ENCODE measurements at regions not wholly inside any gene's neighbourhood (a gene's known extent, or its start where the extent isn't known, plus 50 kb on each side); places are given as distances from the start of the nearest gene placed in this dataset.

GRCh38 chr18:60445341-60445740 lies 72.8 kb upstream of the MC4R start:
- Histone ChIP-seq H3K4me3 (replicated peaks in 1 of 3) (no peak overlapping the region), H3K27ac (no peak overlapping the region), H3K36me3 (no peaks in the 10 kb centered on the region), H3K27me3 (no peaks in the 10 kb centered on the region), H3K4me1 (no peaks in the 10 kb centered on the region), H3K9me3 (no peaks in the 10 kb centered on the region)
- no peak for DNase-seq
- intact Hi-C loops (cut with DNase I) = no loop called here
- TF ChIP-seq, protein P1, sequence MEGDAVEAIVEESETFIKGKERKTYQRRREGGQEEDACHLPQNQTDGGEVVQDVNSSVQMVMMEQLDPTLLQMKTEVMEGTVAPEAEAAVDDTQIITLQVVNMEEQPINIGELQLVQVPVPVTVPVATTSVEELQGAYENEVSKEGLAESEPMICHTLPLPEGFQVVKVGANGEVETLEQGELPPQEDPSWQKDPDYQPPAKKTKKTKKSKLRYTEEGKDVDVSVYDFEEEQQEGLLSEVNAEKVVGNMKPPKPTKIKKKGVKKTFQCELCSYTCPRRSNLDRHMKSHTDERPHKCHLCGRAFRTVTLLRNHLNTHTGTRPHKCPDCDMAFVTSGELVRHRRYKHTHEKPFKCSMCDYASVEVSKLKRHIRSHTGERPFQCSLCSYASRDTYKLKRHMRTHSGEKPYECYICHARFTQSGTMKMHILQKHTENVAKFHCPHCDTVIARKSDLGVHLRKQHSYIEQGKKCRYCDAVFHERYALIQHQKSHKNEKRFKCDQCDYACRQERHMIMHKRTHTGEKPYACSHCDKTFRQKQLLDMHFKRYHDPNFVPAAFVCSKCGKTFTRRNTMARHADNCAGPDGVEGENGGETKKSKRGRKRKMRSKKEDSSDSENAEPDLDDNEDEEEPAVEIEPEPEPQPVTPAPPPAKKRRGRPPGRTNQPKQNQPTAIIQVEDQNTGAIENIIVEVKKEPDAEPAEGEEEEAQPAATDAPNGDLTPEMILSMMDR (IDR thresholded peaks at IDR 0.05) = no peak
- TF ChIP-seq POLR2A (IDR thresholded peaks at IDR 0.05) = no peak

GRCh38 chr18:60446821-60447220 lies 74.2 kb upstream of the MC4R start:
- H3K4me1 ChIP-seq = no peaks in the 10 kb centered on the region
- no peak overlapping the region for H3K4me3 ChIP-seq (replicated peaks in 1 of 3)
- H3K27ac ChIP-seq = no peak overlapping the region
- no peaks in the 10 kb centered on the region for H3K27me3 ChIP-seq
- DNase-seq = no peak
- intact Hi-C loops (cut with DNase I) = no loop called here
- H3K9me3 ChIP-seq = no peaks in the 10 kb centered on the region
- no peak for TF ChIP-seq POLR2A (IDR thresholded peaks at IDR 0.05)
- TF ChIP-seq, protein P1 (IDR thresholded peaks at IDR 0.05) = no peak
- WGBS, 2 donors = 83 to 94% methylated on average over 4 to 5 of the region's 5 CpGs
- no peaks in the 10 kb centered on the region for H3K36me3 ChIP-seq

- intact Hi-C loops (cut with DNase I) = no loop called here
- no peak for TF ChIP-seq POLR2A (IDR thresholded peaks at IDR 0.05)
- TF ChIP-seq, protein P1 (IDR thresholded peaks at IDR 0.05) = no peak
- H3K9me3 ChIP-seq = no peaks in the 10 kb centered on the region
- no peaks in the 10 kb centered on the region for H3K27me3 ChIP-seq
- H3K27ac ChIP-seq = no peak overlapping the region
- H3K36me3 ChIP-seq = no peaks in the 10 kb centered on the region
- no peak for DNase-seq
- H3K4me1 ChIP-seq = no peaks in the 10 kb centered on the region
- 88 to 89% methylated on average over 3 of the region's 3 CpGs for WGBS, 2 donors
- no peak overlapping the region for H3K4me3 ChIP-seq (replicated peaks in 1 of 3)
Observed at GRCh38 chr18:60448487-60449267, 76.1 kb upstream of the MC4R start.

GRCh38 chr18:60452421-60452820 lies 79.8 kb upstream of the MC4R start:
- TF ChIP-seq, protein P1 (IDR thresholded peaks at IDR 0.05) = no peak
- TF ChIP-seq POLR2A (IDR thresholded peaks at IDR 0.05) = no peak
- Histone ChIP-seq H3K9me3 (no peaks in the 10 kb centered on the region), H3K27me3 (no peaks in the 10 kb centered on the region), H3K4me1 (no peaks in the 10 kb centered on the region), H3K27ac (no peak overlapping the region), H3K36me3 (no peaks in the 10 kb centered on the region), H3K4me3 (replicated peaks in 1 of 3) (no peak overlapping the region)
- WGBS, 2 donors = 79 to 91% methylated on average over 1 of the region's 1 CpG
- no peak for DNase-seq
- intact Hi-C loops (cut with DNase I) = no loop called here

GRCh38 chr18:60466677-60467076 lies 94.1 kb upstream of the MC4R start:
- no peaks in the 10 kb centered on the region for H3K9me3 ChIP-seq
- peaks cover 0 to 4% of the 10 kb centered on the region in 2 donors for H3K4me1 ChIP-seq
- intact Hi-C loops (cut with DNase I) = no loop called here
- H3K4me3 ChIP-seq (replicated peaks in 1 of 3) = no peak overlapping the region
- H3K36me3 ChIP-seq = no peaks in the 10 kb centered on the region
- H3K27ac ChIP-seq = no peak overlapping the region
- TF ChIP-seq, protein P1 (IDR thresholded peaks at IDR 0.05) = no peak
- TF ChIP-seq POLR2A (IDR thresholded peaks at IDR 0.05) = no peak
- no peaks in the 10 kb centered on the region for H3K27me3 ChIP-seq
- DNase-seq = no peak
- WGBS, 2 donors = 88 to 92% methylated on average over 3 of the region's 3 CpGs
